Astrocyte (in vitro differentiated cells and primary cell): ENCODE measurements at regions not wholly inside any gene's neighbourhood (a gene's known extent, or its start where the extent isn't known, plus 50 kb on each side); places are given as distances from the start of the nearest gene placed in this dataset.
"Not testable (repeated sequence)": the region's sequence is repeated elsewhere in the genome, so short reads cannot be mapped to it uniquely, and the experiment has no call there.

Experiments used
- DNase-seq: peaks from one replicate; pipeline ENCODE4 v3.0.0-alpha.2; 2010; ENCODE audit warnings: low read depth
- FAIRE-seq: peaks from 2 replicates; lab custom pipeline; 2011; peaks lifted over from hg19 to GRCh38; lab: Jason Lieb, UNC
- H2AFZ ChIP-seq: 2 replicates; pipeline ENCODE4 v1.6.0; 2012; ENCODE audit warnings: low read depth, low read length, inconsistent platforms
- H3K27ac ChIP-seq: 2 replicates; pipeline ENCODE4 v1.5.1; 2011; ENCODE audit warnings: low read depth, low read length, inconsistent platforms
- H3K27me3 ChIP-seq: 2 replicates; pipeline ENCODE4 v1.6.0; 2011; ENCODE audit warnings: low read length, inconsistent platforms; ENCODE audit not compliant: insufficient read depth
- H3K36me3 ChIP-seq: 2 replicates; pipeline ENCODE4 v1.5.1; 2011; ENCODE audit warnings: low read length, inconsistent platforms; ENCODE audit not compliant: insufficient read depth
- H3K4me1 ChIP-seq: 2 replicates; pipeline ENCODE4 v1.5.1; 2011; ENCODE audit warnings: low read length, inconsistent platforms; ENCODE audit not compliant: insufficient read depth
- H3K4me2 ChIP-seq: 2 replicates; pipeline ENCODE4 v1.6.0; 2012; ENCODE audit warnings: low read length, inconsistent platforms
- H3K4me3 ChIP-seq: 2 replicates; pipeline ENCODE4 v1.5.1; 2011; ENCODE audit warnings: low read depth, mild to moderate bottlenecking, low read length, inconsistent platforms; ENCODE audit not compliant: insufficient read depth
- H3K79me2 ChIP-seq: 2 replicates; pipeline ENCODE4 v1.6.0; 2012; ENCODE audit warnings: mild to moderate bottlenecking, low read length, inconsistent platforms; ENCODE audit not compliant: insufficient read depth
- H3K9ac ChIP-seq: 2 replicates; pipeline ENCODE4 v1.6.0; 2012; ENCODE audit warnings: mild to moderate bottlenecking, low read length, inconsistent platforms
- H3K9me3 ChIP-seq: 2 replicates; pipeline ENCODE4 v1.5.1; 2012; ENCODE audit warnings: low read depth, mild to moderate bottlenecking, low read length, inconsistent platforms; ENCODE audit not compliant: insufficient read depth
- H4K20me1 ChIP-seq: 2 replicates; pipeline ENCODE4 v1.6.0; 2012; ENCODE audit warnings: low read length, inconsistent platforms; ENCODE audit not compliant: insufficient read depth
- H3K27ac Mint-ChIP-seq: one replicate; pipeline ENCODE4 v1.8.0; 2021; ENCODE audit warnings: mild to moderate bottlenecking, mixed read lengths; ENCODE audit not compliant: unreplicated experiment
- H3K27me3 Mint-ChIP-seq: one replicate; pipeline ENCODE4 v1.8.0; 2021; ENCODE audit warnings: low read depth, mixed read lengths; ENCODE audit not compliant: unreplicated experiment
- H3K36me3 Mint-ChIP-seq: one replicate; pipeline ENCODE4 v1.8.0; 2021; ENCODE audit warnings: low read depth, mixed read lengths; ENCODE audit not compliant: unreplicated experiment
- H3K4me1 Mint-ChIP-seq: one replicate; pipeline ENCODE4 v1.8.0; 2021; ENCODE audit warnings: low read depth, mixed read lengths; ENCODE audit not compliant: unreplicated experiment
- H3K4me3 Mint-ChIP-seq: one replicate; pipeline ENCODE4 v1.8.0; 2021; ENCODE audit warnings: mild to moderate bottlenecking, moderate library complexity, mixed read lengths; ENCODE audit not compliant: unreplicated experiment
- H3K9me3 Mint-ChIP-seq: one replicate; pipeline ENCODE4 v1.8.0; 2021; ENCODE audit warnings: mild to moderate bottlenecking, mixed read lengths; ENCODE audit not compliant: unreplicated experiment
- EZH2 ChIP-seq: IDR thresholded peaks from 2 replicates; pipeline ENCODE4 v1.6.1; 2012; ENCODE audit warnings: mild to moderate bottlenecking, low read length, inconsistent platforms; ENCODE audit not compliant: insufficient read depth
- TF ChIP-seq, protein P1 (sequence below): IDR thresholded peaks from 2 replicates; pipeline ENCODE4 v1.5.1; 2011; ENCODE audit warnings: low read depth, mild to moderate bottlenecking, inconsistent platforms, low read length, moderate library complexity; ENCODE audit not compliant: insufficient read depth

DNA sequence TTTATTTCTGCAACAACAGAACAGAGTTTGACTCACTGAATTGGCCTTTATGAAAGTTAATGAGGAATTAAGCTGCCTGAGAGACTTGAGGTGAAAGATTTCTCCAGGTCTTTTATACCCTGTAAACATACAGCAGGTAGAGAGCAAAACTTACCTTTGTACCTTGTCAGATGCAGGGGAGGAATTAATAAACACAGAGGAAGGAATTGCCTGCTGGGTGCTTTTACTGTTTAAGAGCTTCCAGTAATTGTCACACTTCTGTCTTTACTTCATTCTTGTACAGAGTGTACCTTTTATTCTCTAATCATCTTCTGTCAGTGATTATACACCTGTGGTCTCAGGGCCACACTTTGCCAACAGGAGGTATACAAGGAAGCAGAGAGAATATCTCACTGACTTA, 94.0 kb upstream of the GRIN3A start:
- Histone ChIP-seq H3K4me1 (no peaks in the 10 kb centered on the region), H2AFZ (no peak overlapping the region), H3K9me3 (no peaks in the 10 kb centered on the region), H3K4me2 (no peak overlapping the region), H3K79me2 (no peaks in the 10 kb centered on the region), H3K9ac (no peak overlapping the region), H4K20me1 (no peaks in the 10 kb centered on the region), H3K27me3 (no peaks in the 10 kb centered on the region), H3K36me3 (no peaks in the 10 kb centered on the region), H3K27ac (no peak overlapping the region), H3K4me3 (no peak overlapping the region)
- no peak overlapping the region for H3K27ac Mint-ChIP-seq
- DNase-seq (no peak), FAIRE-seq (no peak)
- no peaks in the 10 kb centered on the region for H3K27me3 Mint-ChIP-seq
- H3K4me3 Mint-ChIP-seq: no peak overlapping the region
- no peaks in the 10 kb centered on the region for H3K36me3 Mint-ChIP-seq
- H3K9me3 Mint-ChIP-seq: peaks cover 3% of the 10 kb centered on the region
- TF ChIP-seq, protein P1, sequence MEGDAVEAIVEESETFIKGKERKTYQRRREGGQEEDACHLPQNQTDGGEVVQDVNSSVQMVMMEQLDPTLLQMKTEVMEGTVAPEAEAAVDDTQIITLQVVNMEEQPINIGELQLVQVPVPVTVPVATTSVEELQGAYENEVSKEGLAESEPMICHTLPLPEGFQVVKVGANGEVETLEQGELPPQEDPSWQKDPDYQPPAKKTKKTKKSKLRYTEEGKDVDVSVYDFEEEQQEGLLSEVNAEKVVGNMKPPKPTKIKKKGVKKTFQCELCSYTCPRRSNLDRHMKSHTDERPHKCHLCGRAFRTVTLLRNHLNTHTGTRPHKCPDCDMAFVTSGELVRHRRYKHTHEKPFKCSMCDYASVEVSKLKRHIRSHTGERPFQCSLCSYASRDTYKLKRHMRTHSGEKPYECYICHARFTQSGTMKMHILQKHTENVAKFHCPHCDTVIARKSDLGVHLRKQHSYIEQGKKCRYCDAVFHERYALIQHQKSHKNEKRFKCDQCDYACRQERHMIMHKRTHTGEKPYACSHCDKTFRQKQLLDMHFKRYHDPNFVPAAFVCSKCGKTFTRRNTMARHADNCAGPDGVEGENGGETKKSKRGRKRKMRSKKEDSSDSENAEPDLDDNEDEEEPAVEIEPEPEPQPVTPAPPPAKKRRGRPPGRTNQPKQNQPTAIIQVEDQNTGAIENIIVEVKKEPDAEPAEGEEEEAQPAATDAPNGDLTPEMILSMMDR: no peak
- TF ChIP-seq EZH2: no peak
- H3K4me1 Mint-ChIP-seq: no peaks in the 10 kb centered on the region

DNA sequence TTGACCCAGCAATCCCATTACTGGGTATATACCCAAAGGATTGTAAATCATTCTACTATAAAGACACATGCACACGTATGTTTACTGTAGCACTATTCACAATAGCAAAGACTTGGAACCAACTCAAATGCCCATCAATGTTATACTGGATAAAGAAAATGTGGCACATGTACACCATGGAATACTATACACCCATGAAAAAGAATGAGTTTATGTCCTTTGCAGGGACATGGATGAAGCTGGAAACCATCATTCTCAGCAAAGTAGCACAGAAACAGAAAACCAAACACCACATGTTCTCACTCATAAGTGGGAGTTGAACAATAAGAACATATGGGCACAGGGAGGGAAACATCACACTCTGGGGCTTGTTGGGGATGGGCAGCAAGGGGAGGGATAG, 83.0 kb upstream of the GRIN3A start:
- not testable (repeated sequence) for H3K4me3 Mint-ChIP-seq, H3K79me2 ChIP-seq, H3K9me3 Mint-ChIP-seq, FAIRE-seq, H3K27me3 Mint-ChIP-seq, H3K36me3 ChIP-seq, H3K9ac ChIP-seq, H3K27me3 ChIP-seq, H3K36me3 Mint-ChIP-seq, H3K4me1 Mint-ChIP-seq, H4K20me1 ChIP-seq, H2AFZ ChIP-seq, H3K27ac Mint-ChIP-seq, H3K9me3 ChIP-seq, H3K4me3 ChIP-seq, H3K4me2 ChIP-seq, H3K27ac ChIP-seq, H3K4me1 ChIP-seq, DNase-seq

DNA sequence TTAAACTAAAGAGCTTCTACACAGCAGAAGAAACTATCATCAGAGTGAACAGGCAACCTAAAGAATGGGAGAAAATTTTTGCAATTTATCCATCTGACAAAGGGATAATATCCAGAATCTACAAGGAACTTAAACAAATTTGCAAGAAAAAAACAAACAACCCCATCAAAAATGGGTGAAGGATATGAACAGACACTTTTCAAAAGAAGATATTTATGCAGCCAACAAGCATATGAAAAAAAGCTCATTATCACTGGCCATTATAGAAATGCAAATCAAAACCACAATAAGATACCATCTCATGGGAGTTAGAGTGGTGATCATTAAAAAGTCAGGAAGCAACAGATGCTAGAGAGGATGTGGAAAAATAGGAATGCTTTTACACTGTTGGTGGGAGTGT, 82.5 kb upstream of the GRIN3A start:
- H3K4me2 ChIP-seq, H3K27ac Mint-ChIP-seq, H3K36me3 ChIP-seq, H3K4me3 Mint-ChIP-seq, H3K4me1 Mint-ChIP-seq, H2AFZ ChIP-seq, H3K79me2 ChIP-seq, H3K9ac ChIP-seq, DNase-seq, H3K9me3 Mint-ChIP-seq, H3K27ac ChIP-seq, H3K9me3 ChIP-seq, H3K4me3 ChIP-seq, FAIRE-seq, H3K4me1 ChIP-seq, H3K27me3 Mint-ChIP-seq, H3K27me3 ChIP-seq, H3K36me3 Mint-ChIP-seq, H4K20me1 ChIP-seq: not testable (repeated sequence)

DNA sequence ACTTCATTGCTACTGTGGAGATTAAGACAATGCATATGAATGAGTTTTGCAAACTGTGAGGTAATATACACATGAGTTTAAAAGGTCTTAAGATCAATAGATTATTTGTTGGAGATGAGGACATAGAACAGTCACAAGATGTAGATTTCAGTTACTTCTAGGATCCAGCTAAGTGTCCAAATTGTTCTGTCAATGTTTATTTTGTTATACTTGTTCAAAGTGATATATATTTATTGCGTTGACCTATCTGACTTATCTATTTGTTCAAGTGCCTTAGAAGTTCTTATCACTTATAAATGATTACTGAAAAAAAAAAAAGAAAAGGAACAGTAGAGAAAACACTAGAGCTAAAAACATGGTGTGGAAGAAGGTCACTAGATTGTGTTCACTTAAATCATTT, 75.6 kb upstream of the GRIN3A start:
- no peak for FAIRE-seq

DNA sequence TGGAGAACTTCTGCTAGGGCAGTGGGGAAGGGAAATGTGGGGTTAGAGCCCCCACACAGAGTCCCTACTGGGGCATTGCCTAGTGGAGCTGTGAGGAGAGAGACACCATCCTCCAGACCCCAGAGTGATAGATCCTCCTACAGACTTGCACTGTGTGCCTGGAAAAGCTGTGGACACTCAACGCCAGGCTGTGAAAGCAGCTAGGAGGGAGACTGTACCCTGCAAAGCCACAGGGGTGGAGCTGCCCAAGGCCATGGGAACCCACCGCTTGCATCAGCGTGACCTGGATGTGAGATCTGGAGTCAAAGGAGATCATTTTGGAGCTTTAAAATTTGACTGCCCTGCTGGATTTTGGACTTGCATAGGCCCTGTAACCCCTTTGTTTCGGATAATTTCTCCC, 69.4 kb upstream of the GRIN3A start:
- H3K4me1 ChIP-seq, H3K27ac Mint-ChIP-seq, H3K4me3 Mint-ChIP-seq, DNase-seq, H3K4me2 ChIP-seq, H3K79me2 ChIP-seq, H3K27me3 ChIP-seq, H3K9me3 ChIP-seq, H3K9me3 Mint-ChIP-seq, H3K9ac ChIP-seq, H2AFZ ChIP-seq, H4K20me1 ChIP-seq, FAIRE-seq, H3K27ac ChIP-seq, H3K4me3 ChIP-seq, H3K27me3 Mint-ChIP-seq, H3K36me3 Mint-ChIP-seq, H3K36me3 ChIP-seq, H3K4me1 Mint-ChIP-seq: not testable (repeated sequence)

More for the DNA sequence above, 75.6 kb upstream of the GRIN3A start:
- Histone ChIP-seq H2AFZ (no peak overlapping the region), H3K9ac (no peak overlapping the region), H3K4me3 (no peak overlapping the region), H3K36me3 (no peaks in the 10 kb centered on the region), H3K79me2 (no peaks in the 10 kb centered on the region), H3K9me3 (peaks cover 2% of the 10 kb centered on the region), H3K27me3 (no peaks in the 10 kb centered on the region), H4K20me1 (no peaks in the 10 kb centered on the region), H3K4me2 (no peak overlapping the region), H3K27ac (no peak overlapping the region), H3K4me1 (no peaks in the 10 kb centered on the region)
- Mint-ChIP-seq H3K27ac (no peak overlapping the region), H3K9me3 (peaks cover 7% of the 10 kb centered on the region), H3K27me3 (peaks cover 5% of the 10 kb centered on the region), H3K36me3 (no peaks in the 10 kb centered on the region), H3K4me3 (no peak overlapping the region), H3K4me1 (no peaks in the 10 kb centered on the region)
- no peak for TF ChIP-seq EZH2
- TF ChIP-seq, protein P1: no peak
- DNase-seq: no peak
